ENCODE measurements at regions not wholly inside any gene's neighbourhood (a gene's known extent, or its start where the extent isn't known, plus 50 kb on each side); places are given as distances from the start of the nearest gene placed in this dataset.

- 91% methylated on average over 12 of the region's 13 CpGs for WGBS
- no peaks in the 10 kb centered on the region for H3K9me3 ChIP-seq
- intact Hi-C loops (cut with DNase I): no loop called here
Measured at GRCh38 chr4:181234951-181235680, 1008.1 kb upstream of the TENM3 start.

GRCh38 chr4:181245326-181245725, 997.9 kb upstream of the TENM3 start:
- H3K27ac ChIP-seq (replicated peaks in 1 of 4): no peak overlapping the region
- H3K36me3 ChIP-seq: no peaks in the 10 kb centered on the region
- no peaks in the 10 kb centered on the region for H3K9me3 ChIP-seq
- TF ChIP-seq POLR2AphosphoS5 (IDR thresholded peaks at IDR 0.05) (no peak), EP300 (IDR thresholded peaks at IDR 0.05) (no peak), POLR2A (IDR thresholded peaks at IDR 0.05; ENCODE audit: low read depth) (no peak), CTCF (IDR thresholded peaks at IDR 0.05) (no peak)
- no peak for DNase-seq (ENCODE audit: extremely low spot score)
- intact Hi-C loops (cut with DNase I): no loop called here
- H3K4me1 ChIP-seq: no peaks in the 10 kb centered on the region
- H3K27me3 ChIP-seq: no peaks in the 10 kb centered on the region
- H3K4me3 ChIP-seq: no peak overlapping the region
- 84% methylated on average over 6 of the region's 6 CpGs for WGBS

More at GRCh38 chr4:181234951-181235680, 1008.1 kb upstream of the TENM3 start:
- H3K27ac ChIP-seq (replicated peaks in 1 of 4): no peak overlapping the region
- DNase-seq (ENCODE audit: extremely low spot score): no peak
- no peaks in the 10 kb centered on the region for H3K4me1 ChIP-seq
- H3K4me3 ChIP-seq: no peak overlapping the region
- no peaks in the 10 kb centered on the region for H3K36me3 ChIP-seq
- no peaks in the 10 kb centered on the region for H3K27me3 ChIP-seq
- TF ChIP-seq CTCF (IDR thresholded peaks at IDR 0.05) (no peak), EP300 (IDR thresholded peaks at IDR 0.05) (no peak), POLR2A (IDR thresholded peaks at IDR 0.05; ENCODE audit: low read depth) (no peak), POLR2AphosphoS5 (IDR thresholded peaks at IDR 0.05) (no peak)

- intact Hi-C loops (cut with DNase I): no loop called here
- no peak overlapping the region for H3K4me3 ChIP-seq
- WGBS: 61% methylated on average over 4 of the region's 4 CpGs
- no peaks in the 10 kb centered on the region for H3K9me3 ChIP-seq
- no peaks in the 10 kb centered on the region for H3K36me3 ChIP-seq
- H3K27ac ChIP-seq (replicated peaks in 1 of 4): no peak overlapping the region
- TF ChIP-seq POLR2AphosphoS5 (IDR thresholded peaks at IDR 0.05): no peak
- no peak for TF ChIP-seq POLR2A (IDR thresholded peaks at IDR 0.05; ENCODE audit: low read depth)
- H3K4me1 ChIP-seq: no peaks in the 10 kb centered on the region
- DNase-seq (ENCODE audit: extremely low spot score): no peak
- no peaks in the 10 kb centered on the region for H3K27me3 ChIP-seq
Measured at GRCh38 chr4:181249031-181249430, 994.2 kb upstream of the TENM3 start.

GRCh38 chr4:181254771-181255170, 988.4 kb upstream of the TENM3 start:
- no peak overlapping the region for H3K27ac ChIP-seq (replicated peaks in 1 of 4)
- no peaks in the 10 kb centered on the region for H3K4me1 ChIP-seq
- H3K36me3 ChIP-seq: no peaks in the 10 kb centered on the region
- intact Hi-C loops (cut with DNase I): no loop called here
- no peaks in the 10 kb centered on the region for H3K9me3 ChIP-seq
- no peak overlapping the region for H3K4me3 ChIP-seq
- WGBS: 86% methylated on average over 6 of the region's 6 CpGs
- DNase-seq (ENCODE audit: extremely low spot score): no peak
- TF ChIP-seq POLR2A (IDR thresholded peaks at IDR 0.05; ENCODE audit: low read depth): no peak
- no peak for TF ChIP-seq POLR2AphosphoS5 (IDR thresholded peaks at IDR 0.05)
- TF ChIP-seq EP300 (IDR thresholded peaks at IDR 0.05): no peak
- TF ChIP-seq CTCF (IDR thresholded peaks at IDR 0.05): no peak
- no peaks in the 10 kb centered on the region for H3K27me3 ChIP-seq

GRCh38 chr4:181258569-181258968, 984.6 kb upstream of the TENM3 start:
- Histone ChIP-seq H3K27ac (replicated peaks in 1 of 4) (no peak overlapping the region), H3K4me1 (no peaks in the 10 kb centered on the region), H3K9me3 (no peaks in the 10 kb centered on the region), H3K4me3 (no peak overlapping the region), H3K36me3 (no peaks in the 10 kb centered on the region), H3K27me3 (no peaks in the 10 kb centered on the region)
- no peak for TF ChIP-seq CTCF (IDR thresholded peaks at IDR 0.05)
- no peak for TF ChIP-seq EP300 (IDR thresholded peaks at IDR 0.05)
- no peak for TF ChIP-seq POLR2AphosphoS5 (IDR thresholded peaks at IDR 0.05)
- no peak for TF ChIP-seq POLR2A (IDR thresholded peaks at IDR 0.05; ENCODE audit: low read depth)
- 13% methylated on average over 2 of the region's 2 CpGs for WGBS
- no peak for DNase-seq (ENCODE audit: extremely low spot score)
- intact Hi-C loops (cut with DNase I): no loop called here

Data from esophagus muscularis mucosa (tissue), 4 donors.